MCF 10A (cell line): ENCODE measurements at regions not wholly inside any gene's neighbourhood (a gene's known extent, or its start where the extent isn't known, plus 50 kb on each side); places are given as distances from the start of the nearest gene placed in this dataset.

ENCODE experiments used
- BruUV-seq: library from RNA; stranded (reverse); fragments of 400-500 nt; replicated peaks from 2 replicates; lab custom pipeline; 2021; lab: Mats Ljungman, UMichigan
- CTCF ChIA-PET: fragments of 300-600 bp; sonication (Branson Sonifier 250); formaldehyde crosslinking; extraction: SDS; loops from one replicate; lab custom pipeline; 2021; ENCODE audit warnings: antibody characterized with exemption, inconsistent platforms; lab: Yijun Ruan, JAX
- POLR2A ChIA-PET: fragments of 300-600, 350-650 bp; sonication (Branson Sonifier 250); formaldehyde crosslinking; extraction: SDS; loops from one replicate; lab custom pipeline; 2020; ENCODE audit warnings: antibody characterized with exemption, inconsistent platforms; lab: Yijun Ruan, JAX
- DNase-seq: peaks from one replicate; pipeline ENCODE4 v3.0.0-alpha.2; 2018; ENCODE audit not compliant: unreplicated experiment
- H3K27ac Mint-ChIP-seq: one replicate; pipeline ENCODE4 v1.8.0; 2022; ENCODE audit warnings: mild to moderate bottlenecking, low read depth, mixed read lengths; ENCODE audit not compliant: unreplicated experiment
- H3K27me3 Mint-ChIP-seq: one replicate; pipeline ENCODE4 v1.8.0; 2022; ENCODE audit warnings: mixed read lengths; ENCODE audit not compliant: insufficient read depth, unreplicated experiment
- H3K36me3 Mint-ChIP-seq: one replicate; pipeline ENCODE4 v1.8.0; 2022; ENCODE audit warnings: mild to moderate bottlenecking, moderate library complexity, mixed read lengths; ENCODE audit not compliant: insufficient read depth, unreplicated experiment
- H3K4me1 Mint-ChIP-seq: one replicate; pipeline ENCODE4 v1.8.0; 2022; ENCODE audit warnings: mixed read lengths; ENCODE audit not compliant: insufficient read depth, unreplicated experiment
- H3K4me3 Mint-ChIP-seq: one replicate; pipeline ENCODE4 v1.8.0; 2022; ENCODE audit warnings: mild to moderate bottlenecking, moderate library complexity, mixed read lengths; ENCODE audit not compliant: unreplicated experiment
- H3K9me3 Mint-ChIP-seq: one replicate; pipeline ENCODE4 v1.8.0; 2022; ENCODE audit warnings: mixed read lengths; ENCODE audit not compliant: unreplicated experiment
- intact Hi-C: fragments of 100-400 bp; cut with micrococcal nuclease; formaldehyde crosslinking; loops from 2 replicates; pipeline ENCODE4 v1.14.1; 2022
- TF ChIP-seq, protein P1 (sequence below): fragments of 200-600 bp; IDR thresholded peaks from one replicate; pipeline ENCODE4 v1.8.0; 2022; ENCODE audit warnings: antibody characterized with exemption, mild to moderate bottlenecking; ENCODE audit not compliant: unreplicated experiment

GRCh38 chr3:110656394-110657025, 415.1 kb upstream of the NECTIN3 start:
- intact Hi-C loops, result no loop called here
- no TSS peak for BruUV-seq

DNA sequence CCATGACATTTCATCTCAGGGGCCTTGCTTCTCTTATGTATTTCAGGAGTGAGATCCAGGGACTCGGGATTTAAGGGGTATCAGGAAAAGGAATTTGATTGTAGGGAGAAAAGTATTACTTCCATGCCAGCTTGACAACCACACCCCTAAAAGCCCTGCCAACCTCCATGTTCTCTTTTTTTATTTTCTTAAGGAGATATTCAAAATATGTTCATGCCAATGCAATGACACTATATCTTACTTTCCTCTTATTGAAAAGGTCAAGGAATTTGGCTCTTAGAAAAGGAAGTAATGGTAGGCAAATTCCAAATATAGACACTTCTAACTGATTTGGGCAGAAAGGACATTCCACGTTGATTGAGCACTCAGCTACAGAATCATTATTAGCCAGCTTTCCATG, 407.5 kb upstream of the NECTIN3 start:
- H3K27me3 Mint-ChIP-seq, result no peaks in the 10 kb centered on the region
- intact Hi-C loops, result no loop called here
- TF ChIP-seq, protein P1, sequence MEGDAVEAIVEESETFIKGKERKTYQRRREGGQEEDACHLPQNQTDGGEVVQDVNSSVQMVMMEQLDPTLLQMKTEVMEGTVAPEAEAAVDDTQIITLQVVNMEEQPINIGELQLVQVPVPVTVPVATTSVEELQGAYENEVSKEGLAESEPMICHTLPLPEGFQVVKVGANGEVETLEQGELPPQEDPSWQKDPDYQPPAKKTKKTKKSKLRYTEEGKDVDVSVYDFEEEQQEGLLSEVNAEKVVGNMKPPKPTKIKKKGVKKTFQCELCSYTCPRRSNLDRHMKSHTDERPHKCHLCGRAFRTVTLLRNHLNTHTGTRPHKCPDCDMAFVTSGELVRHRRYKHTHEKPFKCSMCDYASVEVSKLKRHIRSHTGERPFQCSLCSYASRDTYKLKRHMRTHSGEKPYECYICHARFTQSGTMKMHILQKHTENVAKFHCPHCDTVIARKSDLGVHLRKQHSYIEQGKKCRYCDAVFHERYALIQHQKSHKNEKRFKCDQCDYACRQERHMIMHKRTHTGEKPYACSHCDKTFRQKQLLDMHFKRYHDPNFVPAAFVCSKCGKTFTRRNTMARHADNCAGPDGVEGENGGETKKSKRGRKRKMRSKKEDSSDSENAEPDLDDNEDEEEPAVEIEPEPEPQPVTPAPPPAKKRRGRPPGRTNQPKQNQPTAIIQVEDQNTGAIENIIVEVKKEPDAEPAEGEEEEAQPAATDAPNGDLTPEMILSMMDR, result no peak
- BruUV-seq, result no TSS peak
- no peak for DNase-seq
- no peaks in the 10 kb centered on the region for H3K36me3 Mint-ChIP-seq
- POLR2A ChIA-PET, result no interaction called here
- H3K9me3 Mint-ChIP-seq, result peaks cover 11% of the 10 kb centered on the region
- peaks cover 7% of the 10 kb centered on the region for H3K4me1 Mint-ChIP-seq
- no peak overlapping the region for H3K4me3 Mint-ChIP-seq
- peak overlapping the region; percentile 41 for H3K27ac Mint-ChIP-seq
- CTCF ChIA-PET, result interaction anchor here (0.7 kb wide), 1 partner anchor 721 kb away, joined by 3 read pairs; no protein-coding TSS in a partner anchor

More at GRCh38 chr3:110656394-110657025, 415.1 kb upstream of the NECTIN3 start:
- ChIA-PET POLR2A (no interaction called here), CTCF (no interaction called here)
- TF ChIP-seq, protein P1, result no peak
- H3K27me3 Mint-ChIP-seq, result no peaks in the 10 kb centered on the region
- H3K4me1 Mint-ChIP-seq, result no peaks in the 10 kb centered on the region
- no peak overlapping the region for H3K4me3 Mint-ChIP-seq
- no peaks in the 10 kb centered on the region for H3K36me3 Mint-ChIP-seq
- H3K9me3 Mint-ChIP-seq, result no peaks in the 10 kb centered on the region
- DNase-seq, result no peak
- no peak overlapping the region for H3K27ac Mint-ChIP-seq

- CTCF ChIA-PET, result no interaction called here
- H3K36me3 Mint-ChIP-seq, result no peaks in the 10 kb centered on the region
- H3K4me1 Mint-ChIP-seq, result peaks cover 7% of the 10 kb centered on the region
- TF ChIP-seq, protein P1, result no peak
- no peak overlapping the region for H3K4me3 Mint-ChIP-seq
- no peak overlapping the region for H3K27ac Mint-ChIP-seq
- BruUV-seq, result no TSS peak
- DNase-seq, result no peak
- intact Hi-C loops, result no loop called here
- peaks cover 11% of the 10 kb centered on the region for H3K9me3 Mint-ChIP-seq
- POLR2A ChIA-PET, result no interaction called here
- H3K27me3 Mint-ChIP-seq, result no peaks in the 10 kb centered on the region
Observed at GRCh38 chr3:110666495-110666894, 405.1 kb upstream of the NECTIN3 start.

DNA sequence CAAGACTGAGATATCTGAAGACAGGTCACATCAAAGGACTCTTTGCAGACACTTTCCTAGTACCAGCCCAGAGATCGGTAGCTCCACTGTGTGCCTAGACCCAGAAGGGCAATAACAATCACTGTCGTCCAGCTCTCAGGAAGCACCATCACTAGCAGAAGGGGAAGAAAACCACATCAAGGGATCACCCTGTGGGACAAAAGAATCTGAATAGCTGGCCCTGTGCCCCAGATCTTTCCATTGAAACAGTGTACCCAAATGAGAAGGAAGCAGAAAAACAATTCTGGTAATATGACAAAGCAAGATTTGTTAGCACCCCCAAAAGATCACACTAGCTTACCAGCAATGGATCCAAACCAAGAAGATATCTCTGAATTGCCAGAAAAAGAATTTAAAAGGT, 404.4 kb upstream of the NECTIN3 start:
- TF ChIP-seq, protein P1, result no peak
- Mint-ChIP-seq H3K27ac (no peak overlapping the region), H3K9me3 (peaks cover 11% of the 10 kb centered on the region), H3K36me3 (no peaks in the 10 kb centered on the region), H3K4me1 (peaks cover 7% of the 10 kb centered on the region), H3K4me3 (no peak overlapping the region), H3K27me3 (no peaks in the 10 kb centered on the region)
- CTCF ChIA-PET, result interaction anchor here (0.7 kb wide), 1 partner anchor 870 kb away, joined by 3 read pairs; no protein-coding TSS in a partner anchor
- BruUV-seq, result no TSS peak
- DNase-seq, result no peak
- intact Hi-C loops, result no loop called here
- POLR2A ChIA-PET, result no interaction called here
